Neutrophil (primary cell): ENCODE measurements at regions not wholly inside any gene's neighbourhood (a gene's known extent, or its start where the extent isn't known, plus 50 kb on each side); places are given as distances from the start of the nearest gene placed in this dataset.
"Not testable (repeated sequence)": the region's sequence is repeated elsewhere in the genome, so short reads cannot be mapped to it uniquely, and the experiment has no call there.

Experiments
- H3K27ac ChIP-seq: fragments of 200-600 bp; sonication (generic); 2 replicates; pipeline ENCODE4 v1.5.1; 2016; ENCODE audit warnings: mild to moderate bottlenecking, moderate library complexity
- H3K27me3 ChIP-seq: fragments of 200-600 bp; sonication (generic); 2 replicates; pipeline ENCODE4 v1.6.0; 2016; ENCODE audit warnings: mild to moderate bottlenecking
- H3K36me3 ChIP-seq: fragments of 200-600 bp; sonication (generic); 2 replicates; pipeline ENCODE4 v1.5.1; 2017
- H3K4me1 ChIP-seq, 2 experiments: fragments of 200-600 bp in 1 of 2; sonication (generic) in 1 of 2; 1 replicate in 1 of 2; 2 replicates in 1 of 2; pipeline versions ENCODE4 v1.5.1 to v1.6.1; 2013 to 2016; ENCODE audit warnings: low read depth in 1 of 2, low read length in 1 of 2, mild to moderate bottlenecking in 1 of 2, moderate library complexity in 1 of 2; ENCODE audit not compliant: control insufficient read depth in 1 of 2, insufficient read depth in 1 of 2
- H3K4me3 ChIP-seq, 2 experiments: fragments of 200-600 bp in 1 of 2; sonication (generic) in 1 of 2; 1 replicate in 1 of 2; 2 replicates in 1 of 2; pipeline ENCODE4 v1.5.1; 2013 to 2016; ENCODE audit warnings: low read depth in 1 of 2, low read length in 1 of 2, mild to moderate bottlenecking in 1 of 2, moderate library complexity in 1 of 2
- H3K9me3 ChIP-seq: fragments of 200-600 bp; sonication (generic); 2 replicates; pipeline ENCODE4 v1.5.1; 2016
- TF ChIP-seq, protein P1 (sequence below): fragments of 200-600 bp; sonication (generic); IDR thresholded peaks from 2 replicates; pipeline ENCODE4 v1.5.1; 2016; ENCODE audit warnings: antibody characterized with exemption

DNA sequence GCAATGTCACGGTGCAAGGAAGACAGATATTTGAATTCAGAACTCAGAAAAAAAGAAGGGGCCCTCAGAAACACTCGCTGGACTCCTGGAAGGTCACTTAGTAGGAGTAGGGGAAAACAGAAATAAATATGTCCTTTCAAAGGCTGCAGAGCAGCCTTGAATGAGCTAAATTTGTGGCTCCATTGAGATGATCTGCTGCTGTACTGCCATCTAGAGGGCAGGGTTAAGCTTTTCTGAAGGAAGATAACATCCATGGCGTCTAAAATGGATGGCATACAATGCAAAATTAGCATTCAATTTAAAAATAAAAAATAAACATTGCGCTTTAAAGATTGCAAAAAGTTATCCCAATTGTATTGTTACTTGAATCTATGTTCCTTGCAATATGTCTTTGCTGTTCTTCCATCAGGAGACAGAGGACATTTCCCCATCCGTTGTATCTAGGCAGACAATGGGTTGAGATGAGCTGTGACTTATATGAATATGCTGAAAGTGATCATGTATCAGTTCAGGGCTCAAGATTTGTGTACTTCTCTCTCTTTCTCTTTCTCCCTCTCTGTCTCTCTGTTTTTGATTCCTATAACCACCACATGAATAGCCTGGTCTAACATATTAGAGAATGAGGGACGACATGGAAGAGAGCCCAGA, 642.2 kb downstream of the SH2D4B start:
- no peaks in the 10 kb centered on the region for H3K9me3 ChIP-seq
- no peaks in the 10 kb centered on the region for H3K36me3 ChIP-seq
- no peaks in the 10 kb centered on the region for H3K4me1 ChIP-seq
- H3K27ac ChIP-seq, result no peak overlapping the region
- TF ChIP-seq, protein P1, sequence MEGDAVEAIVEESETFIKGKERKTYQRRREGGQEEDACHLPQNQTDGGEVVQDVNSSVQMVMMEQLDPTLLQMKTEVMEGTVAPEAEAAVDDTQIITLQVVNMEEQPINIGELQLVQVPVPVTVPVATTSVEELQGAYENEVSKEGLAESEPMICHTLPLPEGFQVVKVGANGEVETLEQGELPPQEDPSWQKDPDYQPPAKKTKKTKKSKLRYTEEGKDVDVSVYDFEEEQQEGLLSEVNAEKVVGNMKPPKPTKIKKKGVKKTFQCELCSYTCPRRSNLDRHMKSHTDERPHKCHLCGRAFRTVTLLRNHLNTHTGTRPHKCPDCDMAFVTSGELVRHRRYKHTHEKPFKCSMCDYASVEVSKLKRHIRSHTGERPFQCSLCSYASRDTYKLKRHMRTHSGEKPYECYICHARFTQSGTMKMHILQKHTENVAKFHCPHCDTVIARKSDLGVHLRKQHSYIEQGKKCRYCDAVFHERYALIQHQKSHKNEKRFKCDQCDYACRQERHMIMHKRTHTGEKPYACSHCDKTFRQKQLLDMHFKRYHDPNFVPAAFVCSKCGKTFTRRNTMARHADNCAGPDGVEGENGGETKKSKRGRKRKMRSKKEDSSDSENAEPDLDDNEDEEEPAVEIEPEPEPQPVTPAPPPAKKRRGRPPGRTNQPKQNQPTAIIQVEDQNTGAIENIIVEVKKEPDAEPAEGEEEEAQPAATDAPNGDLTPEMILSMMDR, result no peak
- no peaks in the 10 kb centered on the region for H3K27me3 ChIP-seq
- H3K4me3 ChIP-seq, result no peak overlapping the region

DNA sequence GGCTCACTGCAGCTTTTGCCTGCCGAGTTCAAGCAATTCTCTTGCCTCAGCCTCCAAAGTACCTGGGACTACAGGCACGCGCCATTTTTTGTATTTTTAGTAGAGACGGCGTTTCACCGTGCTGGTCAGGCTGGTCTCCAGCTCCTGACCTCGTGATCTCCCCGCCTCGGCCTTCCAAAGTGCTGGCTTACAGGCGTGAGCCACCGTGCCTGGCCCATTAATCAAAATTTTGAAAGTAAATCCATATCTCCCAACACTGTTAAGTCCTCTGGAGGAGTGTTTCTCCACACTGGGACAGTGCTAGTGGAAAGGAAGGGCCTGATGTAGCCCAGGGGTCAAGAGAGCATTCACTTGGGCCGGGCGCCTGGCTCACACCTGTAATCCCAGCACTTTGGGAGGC, 644.6 kb downstream of the SH2D4B start:
- Histone ChIP-seq H3K27me3 (no peaks in the 10 kb centered on the region), H3K9me3 (no peaks in the 10 kb centered on the region), H3K4me3 (no peak overlapping the region), H3K4me1 (no peaks in the 10 kb centered on the region), H3K27ac (no peak overlapping the region), H3K36me3 (no peaks in the 10 kb centered on the region)
- TF ChIP-seq, protein P1, result no peak

DNA sequence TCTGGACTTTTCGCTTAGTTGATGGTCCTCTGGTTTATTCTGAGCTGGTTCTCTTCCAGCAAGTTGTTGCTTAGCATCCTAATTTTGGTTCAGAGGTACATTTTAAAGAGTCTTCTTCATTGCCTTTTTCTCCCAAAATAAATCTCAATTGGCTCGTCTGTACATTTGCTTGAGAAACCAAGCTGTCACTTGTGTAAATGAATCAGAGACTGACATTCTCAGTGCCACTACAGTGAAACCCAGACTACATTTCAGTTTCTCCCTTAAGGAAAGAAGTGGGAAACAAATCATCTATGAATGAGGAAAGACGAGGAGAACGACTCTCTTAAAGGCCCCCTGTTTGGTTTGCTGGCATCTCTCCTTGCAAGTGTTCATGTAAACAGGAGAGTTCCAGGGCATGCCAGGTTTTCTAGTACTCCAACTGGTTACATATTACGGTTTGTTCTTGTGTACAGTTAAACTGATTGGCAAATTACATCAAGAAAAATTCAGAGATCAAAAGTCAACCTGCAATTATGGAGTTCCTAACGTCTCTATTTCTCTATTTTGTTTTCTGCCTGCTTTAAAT, 654.6 kb downstream of the SH2D4B start:
- Histone ChIP-seq H3K4me1 (no peaks in the 10 kb centered on the region), H3K27ac (no peak overlapping the region), H3K27me3 (no peaks in the 10 kb centered on the region), H3K36me3 (no peaks in the 10 kb centered on the region), H3K9me3 (no peaks in the 10 kb centered on the region), H3K4me3 (no peak overlapping the region)
- TF ChIP-seq, protein P1, result no peak

DNA sequence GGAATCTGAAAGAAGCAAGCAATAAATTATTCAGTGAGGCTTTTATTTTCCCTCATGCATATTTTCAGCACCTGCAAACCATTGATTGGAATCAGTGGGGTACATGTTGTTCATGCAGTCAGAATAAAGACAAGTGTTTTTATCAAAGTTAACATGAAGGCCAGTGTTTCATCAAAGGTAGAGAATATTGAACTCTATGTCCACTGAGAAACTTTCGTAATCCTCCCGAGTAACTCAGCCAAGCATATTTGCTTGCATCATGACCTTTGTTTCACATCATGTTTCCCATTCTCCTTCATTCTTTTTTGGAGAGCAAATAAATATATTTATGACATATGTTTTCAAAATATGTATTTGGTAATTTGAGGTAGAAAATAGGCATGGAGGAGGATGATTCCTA, 663.1 kb downstream of the SH2D4B start:
- no peak overlapping the region for H3K27ac ChIP-seq
- H3K9me3 ChIP-seq, result no peaks in the 10 kb centered on the region
- no peaks in the 10 kb centered on the region for H3K36me3 ChIP-seq
- H3K4me1 ChIP-seq, result no peaks in the 10 kb centered on the region
- TF ChIP-seq, protein P1, result no peak
- H3K27me3 ChIP-seq, result no peaks in the 10 kb centered on the region
- H3K4me3 ChIP-seq, result no peak overlapping the region

DNA sequence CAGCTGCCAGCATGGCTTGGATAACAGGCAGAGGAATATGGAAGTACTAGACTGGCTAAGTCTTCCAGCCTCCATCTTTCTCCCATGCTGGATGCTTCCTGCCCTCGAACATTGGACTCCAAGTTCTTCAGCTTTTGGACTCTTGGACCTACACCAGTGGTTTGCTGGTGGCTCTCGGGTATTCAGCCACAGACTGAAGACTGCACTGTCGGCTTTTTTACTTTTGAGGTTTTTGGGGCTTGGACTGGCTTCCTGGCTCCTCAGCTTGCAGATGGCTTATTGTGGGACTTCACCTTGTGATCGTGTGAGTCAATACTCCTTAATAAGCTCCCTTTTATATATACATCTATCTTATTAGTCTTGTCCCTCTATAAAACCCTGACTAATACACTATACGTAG, 667.6 kb upstream of the NRG3 start:
- not testable (repeated sequence) for H3K27me3 ChIP-seq, H3K9me3 ChIP-seq, H3K36me3 ChIP-seq, H3K27ac ChIP-seq, H3K4me1 ChIP-seq, H3K4me3 ChIP-seq

DNA sequence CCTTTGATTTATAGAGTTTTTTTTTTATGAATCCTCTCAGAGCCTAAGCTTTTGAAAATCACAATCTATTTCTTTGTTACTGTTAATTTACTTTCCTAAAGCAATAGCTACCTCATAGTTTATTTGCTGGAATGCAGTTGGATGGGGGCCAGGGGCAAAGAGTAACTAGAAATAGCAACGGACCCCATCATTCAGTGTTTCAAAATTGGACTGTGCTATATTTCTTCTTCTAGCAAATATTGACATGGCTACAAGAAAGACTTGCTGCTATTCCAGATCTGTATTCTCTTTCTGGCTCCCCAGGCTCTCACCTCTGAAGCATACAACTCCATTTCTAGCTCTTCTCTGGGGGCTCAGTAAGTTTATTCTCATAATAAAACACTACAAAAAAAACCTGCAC, 661.6 kb upstream of the NRG3 start:
- Histone ChIP-seq H3K27me3 (no peaks in the 10 kb centered on the region), H3K9me3 (no peaks in the 10 kb centered on the region), H3K36me3 (no peaks in the 10 kb centered on the region), H3K27ac (no peak overlapping the region), H3K4me1 (no peaks in the 10 kb centered on the region), H3K4me3 (no peak overlapping the region)
- TF ChIP-seq, protein P1, result no peak
